Endothelial cell of umbilical vein (primary cell): ENCODE measurements at regions not wholly inside any gene's neighbourhood (a gene's known extent, or its start where the extent isn't known, plus 50 kb on each side); places are given as distances from the start of the nearest gene placed in this dataset.

ENCODE experiments used
- BruUV-seq: library from RNA; stranded (reverse); fragments of 400-500 nt; replicated peaks from 2 replicates; lab custom pipeline; 2021; lab: Mats Ljungman, UMichigan
- CTCF ChIA-PET: fragments of 300-600, 350-600 bp; sonication (Branson Sonifier 250); formaldehyde crosslinking; loops from one replicate; lab custom pipeline; 2021; ENCODE audit warnings: antibody characterized with exemption, inconsistent platforms; lab: Charles Lee
- POLR2A ChIA-PET: fragments of 300-600, 350-600 bp; sonication (Branson Sonifier 250); formaldehyde crosslinking; loops from one replicate; lab custom pipeline; 2021; ENCODE audit warnings: antibody characterized with exemption, inconsistent platforms; lab: Charles Lee
- DNase-seq: peaks from one replicate; pipeline ENCODE4 v3.0.0-alpha.2; 2011; ENCODE audit warnings: low read depth, low spot score
- FAIRE-seq: peaks from 2 replicates; lab custom pipeline; 2011; peaks lifted over from hg19 to GRCh38; lab: Jason Lieb, UNC
- H2AFZ ChIP-seq: 2 replicates; pipeline ENCODE4 v1.6.0; 2012; ENCODE audit warnings: low read depth, low read length, control low read depth, inconsistent platforms
- H3K27ac ChIP-seq: 2 replicates; pipeline ENCODE4 v1.5.1; 2011; ENCODE audit warnings: low read depth, mild to moderate bottlenecking, control low read depth, low read length, moderate library complexity; ENCODE audit not compliant: insufficient read depth
- H3K27me3 ChIP-seq, 2 experiments: 2 replicates each; pipeline versions ENCODE4 v1.6.0 to v1.6.1; 2011; ENCODE audit warnings: low read length in 2 of 2, mixed read lengths in 1 of 2; ENCODE audit not compliant: control insufficient read depth in 2 of 2, insufficient read depth in 2 of 2
- H3K36me3 ChIP-seq, 2 experiments: 2 replicates in 1 of 2; 3 replicates in 1 of 2; pipeline ENCODE4 v1.5.1; 2011; ENCODE audit warnings: low read length in 2 of 2, mild to moderate bottlenecking in 1 of 2, moderate library complexity in 1 of 2; ENCODE audit not compliant: control insufficient read depth in 2 of 2, insufficient read depth in 2 of 2; ENCODE audit errors: extremely low read depth in 1 of 2
- H3K4me1 ChIP-seq: 3 replicates; pipeline ENCODE4 v1.5.1; 2011; ENCODE audit warnings: mild to moderate bottlenecking, low read length; ENCODE audit not compliant: control insufficient read depth, insufficient read depth; ENCODE audit errors: extremely low read depth
- H3K4me2 ChIP-seq: 2 replicates; pipeline ENCODE4 v1.6.1; 2011; ENCODE audit warnings: low read length, control low read depth, mixed read lengths; ENCODE audit not compliant: insufficient read depth
- H3K4me3 ChIP-seq, 3 experiments: fragments of 200-600 bp in 1 of 3; sonication (generic), shearing (Covaris generic) in 1 of 3; replicated peaks in 1 of 3; 2 replicates each; pipeline ENCODE4 v1.5.1; 2011 to 2016; ENCODE audit warnings: control low read depth in 3 of 3, low read length in 3 of 3, mild to moderate bottlenecking in 2 of 3, inconsistent platforms in 1 of 3, low read depth in 1 of 3, moderate library complexity in 1 of 3; ENCODE audit not compliant: insufficient read depth in 1 of 3
- H3K79me2 ChIP-seq: 2 replicates; pipeline ENCODE4 v1.6.0; 2012; ENCODE audit warnings: low read length, inconsistent platforms; ENCODE audit not compliant: control insufficient read depth, insufficient read depth
- H3K9ac ChIP-seq: replicated peaks from 2 replicates; pipeline ENCODE3; 2011; ENCODE audit warnings: low read length, control low read depth; ENCODE audit not compliant: insufficient read depth; ENCODE audit errors: extremely low read depth
- H3K9me1 ChIP-seq: replicated peaks from 3 replicates; pipeline ENCODE4 v1.6.0; 2011; ENCODE audit warnings: mild to moderate bottlenecking, low read length; ENCODE audit not compliant: control insufficient read depth, insufficient read depth; ENCODE audit errors: extremely low read depth
- H3K9me3 ChIP-seq: replicated peaks from 2 replicates; pipeline ENCODE4 v1.5.1; 2012; ENCODE audit warnings: low read length, inconsistent platforms; ENCODE audit not compliant: control insufficient read depth, insufficient read depth
- H4K20me1 ChIP-seq: replicated peaks from 2 replicates; pipeline ENCODE3; 2011; ENCODE audit warnings: mild to moderate bottlenecking, low read length; ENCODE audit not compliant: control insufficient read depth, insufficient read depth; ENCODE audit errors: extremely low read depth
- CTCF ChIP-seq, 2 donors: IDR thresholded peaks; 1 replicate in 1 of 2; 2 replicates in 1 of 2; pipeline ENCODE4 v1.5.1; 2011; ENCODE audit warnings: low read length in 2 of 2, mild to moderate bottlenecking in 2 of 2, moderate library complexity in 2 of 2, control low read depth in 1 of 2, inconsistent platforms in 1 of 2, low read depth in 1 of 2; ENCODE audit not compliant: insufficient read depth in 1 of 2; ENCODE audit errors: extremely low read depth in 1 of 2
- EZH2 ChIP-seq: IDR thresholded peaks from 2 replicates; pipeline ENCODE4 v1.6.1; 2012; ENCODE audit warnings: borderline replicate concordance, low read depth, mild to moderate bottlenecking, moderate library complexity, low read length, inconsistent platforms; ENCODE audit not compliant: severe bottlenecking
- FOS ChIP-seq: IDR thresholded peaks from 2 replicates; pipeline ENCODE4 v1.6.1; 2011; ENCODE audit warnings: mild to moderate bottlenecking, low read length, moderate library complexity, borderline replicate concordance; ENCODE audit not compliant: insufficient read depth
- GATA2 ChIP-seq: IDR thresholded peaks from 2 replicates; pipeline ENCODE4 v1.7.0; 2011; ENCODE audit warnings: low read depth, mild to moderate bottlenecking, moderate library complexity, mixed read lengths, low read length; ENCODE audit not compliant: insufficient read length, insufficient read depth
- JUN ChIP-seq: IDR thresholded peaks from 2 replicates; pipeline ENCODE4 v1.6.1; 2011; ENCODE audit warnings: borderline replicate concordance, low read depth; ENCODE audit not compliant: insufficient read length, insufficient read depth
- MAX ChIP-seq: IDR thresholded peaks from 2 replicates; pipeline ENCODE4 v1.6.1; 2011; ENCODE audit not compliant: insufficient read depth, insufficient read length
- MYC ChIP-seq: IDR thresholded peaks from one replicate; pipeline ENCODE4 v1.6.1; 2011; ENCODE audit warnings: mild to moderate bottlenecking, low read depth, low read length
- POLR2A ChIP-seq: IDR thresholded peaks from 2 replicates; pipeline ENCODE4 v1.6.1; 2012; ENCODE audit warnings: low read depth, mild to moderate bottlenecking, control low read depth, low read length
- POLR2AphosphoS5 ChIP-seq: IDR thresholded peaks from 2 replicates; pipeline ENCODE4 v1.6.1; 2012; ENCODE audit warnings: low read depth, mild to moderate bottlenecking, control low read depth, low read length, moderate library complexity; ENCODE audit not compliant: insufficient read depth
- dilution Hi-C: fragments of 300-500 bp; cut with MboI; formaldehyde crosslinking; loops from one replicate; pipeline ENCODE4 v1.15.0; 2019; ENCODE audit warnings: low sequenced_read_pairs; ENCODE audit not compliant: extremely low pct_ligation_motif_present
- intact Hi-C: fragments of 100-400 bp; cut with micrococcal nuclease; formaldehyde crosslinking; loops from one replicate; pipeline ENCODE4 v1.10.0; 2022

- Histone ChIP-seq H3K36me3 (no peaks in the 10 kb centered on the region), H3K79me2 (no peaks in the 10 kb centered on the region), H3K4me1 (no peaks in the 10 kb centered on the region), H3K9me3 (peaks cover 4% of the 10 kb centered on the region), H3K4me3 (no peak overlapping the region), H2AFZ (no peak overlapping the region), H4K20me1 (no peaks in the 10 kb centered on the region), H3K27me3 (no peaks in the 10 kb centered on the region), H3K9me1 (no peaks in the 10 kb centered on the region), H3K4me2 (no peak overlapping the region), H3K27ac (no peak overlapping the region), H3K9ac (no peak overlapping the region)
- ChIA-PET CTCF (no interaction called here), POLR2A (no interaction called here)
- intact Hi-C loops (no loop called here), dilution Hi-C loops (no loop called here)
- FAIRE-seq (no peak), DNase-seq (no peak)
- TF ChIP-seq POLR2AphosphoS5 (no peak), POLR2A (no peak), GATA2 (no peak), JUN (no peak), MAX (no peak), FOS (no peak), CTCF (IDR thresholded peaks at IDR 0.05; ENCODE audit: extremely low read depth in 1 of 2, insufficient read depth in 1 of 2, low read depth in 1 of 2, low read length in 2 of 2) (no peak), MYC (no peak), EZH2 (no peak)
- BruUV-seq: no TSS peak
Measured at GRCh38 chr15:87144775-87145174, 1065.1 kb downstream of the AGBL1 start.
